ENCODE measurements at regions not wholly inside any gene's neighbourhood (a gene's known extent, or its start where the extent isn't known, plus 50 kb on each side); places are given as distances from the start of the nearest gene placed in this dataset.
A peak's percentile ranks its signal among the peaks of the same experiment; 100 is the strongest.

- Mint-ChIP-seq H3K27ac (ENCODE audit: low read depth) (peak overlapping the region; percentile 94), H3K4me1 (peaks cover 74% of the 10 kb centered on the region), H3K9me3 (peaks cover 4% of the 10 kb centered on the region), H3K36me3 (ENCODE audit: insufficient read depth) (peaks cover 9% of the 10 kb centered on the region), H3K4me3 (peak overlapping the region; percentile 74), H3K27me3 (no peaks in the 10 kb centered on the region)
- peak; percentile 59 for ATAC-seq (replicated peaks; ENCODE audit: extremely low read depth, poor library complexity, severe bottlenecking)
- peak in 1 of 2 donors; percentile 28 for DNase-seq (ENCODE audit: low spot score in 2 of 2)
Measured at GRCh38 chr10:60728056-60728455, 50.2 kb upstream of the CDK1 start.

GRCh38 chr10:60726257-60726656, 52.0 kb upstream of the CDK1 start:
- ATAC-seq (replicated peaks; ENCODE audit: extremely low read depth, poor library complexity, severe bottlenecking) (no peak), DNase-seq (ENCODE audit: low spot score in 2 of 2) (no peak)
- Mint-ChIP-seq H3K27ac (ENCODE audit: low read depth) (peak overlapping the region; percentile 94), H3K4me3 (no peak overlapping the region), H3K9me3 (peaks cover 4% of the 10 kb centered on the region), H3K36me3 (ENCODE audit: insufficient read depth) (peaks cover 1% of the 10 kb centered on the region), H3K4me1 (peaks cover 61% of the 10 kb centered on the region), H3K27me3 (no peaks in the 10 kb centered on the region)

GRCh38 chr10:60722623-60723022, 55.7 kb upstream of the CDK1 start:
- DNase-seq (ENCODE audit: low spot score in 2 of 2) (no peak), ATAC-seq (replicated peaks; ENCODE audit: extremely low read depth, poor library complexity, severe bottlenecking) (no peak)
- no peak overlapping the region for H3K4me3 Mint-ChIP-seq
- peaks cover 4% of the 10 kb centered on the region for H3K9me3 Mint-ChIP-seq
- H3K27me3 Mint-ChIP-seq: no peaks in the 10 kb centered on the region
- no peak overlapping the region for H3K27ac Mint-ChIP-seq (ENCODE audit: low read depth)
- peaks cover 54% of the 10 kb centered on the region for H3K4me1 Mint-ChIP-seq
- H3K36me3 Mint-ChIP-seq (ENCODE audit: insufficient read depth): no peaks in the 10 kb centered on the region

- no peak for DNase-seq (ENCODE audit: low spot score in 2 of 2)
- H3K4me1 Mint-ChIP-seq: peaks cover 32% of the 10 kb centered on the region
- ATAC-seq (replicated peaks; ENCODE audit: extremely low read depth, poor library complexity, severe bottlenecking): no peak
- H3K27me3 Mint-ChIP-seq: no peaks in the 10 kb centered on the region
- no peak overlapping the region for H3K4me3 Mint-ChIP-seq
- H3K9me3 Mint-ChIP-seq: peaks cover 4% of the 10 kb centered on the region
- no peak overlapping the region for H3K27ac Mint-ChIP-seq (ENCODE audit: low read depth)
- H3K36me3 Mint-ChIP-seq (ENCODE audit: insufficient read depth): no peaks in the 10 kb centered on the region
Measured at GRCh38 chr10:60719721-60720120, 58.6 kb upstream of the CDK1 start.

- Mint-ChIP-seq H3K4me3 (no peak overlapping the region), H3K36me3 (ENCODE audit: insufficient read depth) (no peaks in the 10 kb centered on the region), H3K4me1 (peaks cover 39% of the 10 kb centered on the region), H3K9me3 (no peaks in the 10 kb centered on the region), H3K27me3 (no peaks in the 10 kb centered on the region), H3K27ac (ENCODE audit: low read depth) (peak overlapping the region; percentile 44)
- ATAC-seq (replicated peaks; ENCODE audit: extremely low read depth, poor library complexity, severe bottlenecking) (no peak), DNase-seq (ENCODE audit: low spot score in 2 of 2) (no peak)
Measured at GRCh38 chr10:60718886-60719285, 59.4 kb upstream of the CDK1 start.

GRCh38 chr10:60717852-60718251, 60.4 kb upstream of the CDK1 start:
- Mint-ChIP-seq H3K27me3 (no peaks in the 10 kb centered on the region), H3K36me3 (ENCODE audit: insufficient read depth) (no peaks in the 10 kb centered on the region), H3K27ac (ENCODE audit: low read depth) (peak overlapping the region; percentile 44), H3K9me3 (no peaks in the 10 kb centered on the region), H3K4me3 (no peak overlapping the region), H3K4me1 (peaks cover 43% of the 10 kb centered on the region)
- DNase-seq (ENCODE audit: low spot score in 2 of 2): no peak
- no peak for ATAC-seq (replicated peaks; ENCODE audit: extremely low read depth, poor library complexity, severe bottlenecking)

GRCh38 chr10:60714233-60714632, 64.0 kb upstream of the CDK1 start:
- no peaks in the 10 kb centered on the region for H3K36me3 Mint-ChIP-seq (ENCODE audit: insufficient read depth)
- peak overlapping the region; percentile 46 for H3K4me3 Mint-ChIP-seq
- H3K27ac Mint-ChIP-seq (ENCODE audit: low read depth): peak overlapping the region; percentile 90
- ATAC-seq (replicated peaks; ENCODE audit: extremely low read depth, poor library complexity, severe bottlenecking) (peak; percentile 64), DNase-seq (ENCODE audit: low spot score in 2 of 2) (no peak)
- no peaks in the 10 kb centered on the region for H3K27me3 Mint-ChIP-seq
- no peaks in the 10 kb centered on the region for H3K9me3 Mint-ChIP-seq
- H3K4me1 Mint-ChIP-seq: peaks cover 47% of the 10 kb centered on the region

- H3K4me1 Mint-ChIP-seq: peaks cover 59% of the 10 kb centered on the region
- ATAC-seq (replicated peaks; ENCODE audit: extremely low read depth, poor library complexity, severe bottlenecking) (no peak), DNase-seq (ENCODE audit: low spot score in 2 of 2) (no peak)
- no peaks in the 10 kb centered on the region for H3K27me3 Mint-ChIP-seq
- H3K9me3 Mint-ChIP-seq: no peaks in the 10 kb centered on the region
- peaks cover 3% of the 10 kb centered on the region for H3K36me3 Mint-ChIP-seq (ENCODE audit: insufficient read depth)
- no peak overlapping the region for H3K27ac Mint-ChIP-seq (ENCODE audit: low read depth)
- H3K4me3 Mint-ChIP-seq: no peak overlapping the region
Measured at GRCh38 chr10:60711496-60711895, 66.8 kb upstream of the CDK1 start.

GRCh38 chr10:60710041-60710440, 68.2 kb upstream of the CDK1 start:
- H3K27ac Mint-ChIP-seq (ENCODE audit: low read depth): peak overlapping the region; percentile 68
- H3K9me3 Mint-ChIP-seq: no peaks in the 10 kb centered on the region
- peaks cover 65% of the 10 kb centered on the region for H3K4me1 Mint-ChIP-seq
- peaks cover 3% of the 10 kb centered on the region for H3K36me3 Mint-ChIP-seq (ENCODE audit: insufficient read depth)
- H3K4me3 Mint-ChIP-seq: no peak overlapping the region
- DNase-seq (ENCODE audit: low spot score in 2 of 2) (no peak), ATAC-seq (replicated peaks; ENCODE audit: extremely low read depth, poor library complexity, severe bottlenecking) (peak; percentile 26)
- no peaks in the 10 kb centered on the region for H3K27me3 Mint-ChIP-seq

GRCh38 chr10:60708666-60709065, 69.6 kb upstream of the CDK1 start:
- peak; percentile 86 for ATAC-seq (replicated peaks; ENCODE audit: extremely low read depth, poor library complexity, severe bottlenecking)
- H3K9me3 Mint-ChIP-seq: no peaks in the 10 kb centered on the region
- H3K4me3 Mint-ChIP-seq: peak overlapping the region; percentile 32
- H3K4me1 Mint-ChIP-seq: peaks cover 63% of the 10 kb centered on the region
- peaks cover 3% of the 10 kb centered on the region for H3K36me3 Mint-ChIP-seq (ENCODE audit: insufficient read depth)
- H3K27me3 Mint-ChIP-seq: no peaks in the 10 kb centered on the region
- DNase-seq (ENCODE audit: low spot score in 2 of 2): peak in 1 of 2 donors; percentile 13
- H3K27ac Mint-ChIP-seq (ENCODE audit: low read depth): peak overlapping the region; percentile 68

GRCh38 chr10:60707841-60708240, 70.4 kb upstream of the CDK1 start:
- no peaks in the 10 kb centered on the region for H3K27me3 Mint-ChIP-seq
- ATAC-seq (replicated peaks; ENCODE audit: extremely low read depth, poor library complexity, severe bottlenecking) (no peak), DNase-seq (ENCODE audit: low spot score in 2 of 2) (no peak)
- peaks cover 63% of the 10 kb centered on the region for H3K4me1 Mint-ChIP-seq
- peaks cover 3% of the 10 kb centered on the region for H3K36me3 Mint-ChIP-seq (ENCODE audit: insufficient read depth)
- no peaks in the 10 kb centered on the region for H3K9me3 Mint-ChIP-seq
- H3K4me3 Mint-ChIP-seq: peak overlapping the region; percentile 32
- peak overlapping the region; percentile 68 for H3K27ac Mint-ChIP-seq (ENCODE audit: low read depth)

GRCh38 chr10:60706146-60706545, 72.1 kb upstream of the CDK1 start:
- Mint-ChIP-seq H3K27ac (ENCODE audit: low read depth) (no peak overlapping the region), H3K9me3 (no peaks in the 10 kb centered on the region), H3K27me3 (no peaks in the 10 kb centered on the region), H3K4me1 (peaks cover 57% of the 10 kb centered on the region), H3K36me3 (ENCODE audit: insufficient read depth) (peaks cover 4% of the 10 kb centered on the region), H3K4me3 (no peak overlapping the region)
- ATAC-seq (replicated peaks; ENCODE audit: extremely low read depth, poor library complexity, severe bottlenecking) (no peak), DNase-seq (ENCODE audit: low spot score in 2 of 2) (no peak)

- Mint-ChIP-seq H3K4me3 (no peak overlapping the region), H3K27me3 (no peaks in the 10 kb centered on the region), H3K9me3 (no peaks in the 10 kb centered on the region), H3K4me1 (peaks cover 57% of the 10 kb centered on the region), H3K27ac (ENCODE audit: low read depth) (no peak overlapping the region), H3K36me3 (ENCODE audit: insufficient read depth) (peaks cover 4% of the 10 kb centered on the region)
- DNase-seq (ENCODE audit: low spot score in 2 of 2) (no peak), ATAC-seq (replicated peaks; ENCODE audit: extremely low read depth, poor library complexity, severe bottlenecking) (no peak)
Measured at GRCh38 chr10:60705376-60705775, 72.9 kb upstream of the CDK1 start.

- Mint-ChIP-seq H3K4me3 (no peak overlapping the region), H3K4me1 (peaks cover 57% of the 10 kb centered on the region), H3K9me3 (no peaks in the 10 kb centered on the region), H3K36me3 (ENCODE audit: insufficient read depth) (peaks cover 4% of the 10 kb centered on the region), H3K27me3 (no peaks in the 10 kb centered on the region), H3K27ac (ENCODE audit: low read depth) (no peak overlapping the region)
- no peak for DNase-seq (ENCODE audit: low spot score in 2 of 2)
- no peak for ATAC-seq (replicated peaks; ENCODE audit: extremely low read depth, poor library complexity, severe bottlenecking)
Measured at GRCh38 chr10:60704471-60704870, 73.8 kb upstream of the CDK1 start.
